NCI-H2196 (cell line): ENCODE measurements at regions not wholly inside any gene's neighbourhood (a gene's known extent, or its start where the extent isn't known, plus 50 kb on each side); places are given as distances from the start of the nearest gene placed in this dataset.
A peak's percentile ranks its signal among the peaks of the same experiment; 100 is the strongest.
"Not testable (repeated sequence)": the region's sequence is repeated elsewhere in the genome, so short reads cannot be mapped to it uniquely, and the experiment has no call there.

ENCODE experiments used
- DNase-seq: peaks from one replicate; lab custom pipeline; 2025; ENCODE audit not compliant: unreplicated experiment; lab: John Stamatoyannopoulos, UW

DNA sequence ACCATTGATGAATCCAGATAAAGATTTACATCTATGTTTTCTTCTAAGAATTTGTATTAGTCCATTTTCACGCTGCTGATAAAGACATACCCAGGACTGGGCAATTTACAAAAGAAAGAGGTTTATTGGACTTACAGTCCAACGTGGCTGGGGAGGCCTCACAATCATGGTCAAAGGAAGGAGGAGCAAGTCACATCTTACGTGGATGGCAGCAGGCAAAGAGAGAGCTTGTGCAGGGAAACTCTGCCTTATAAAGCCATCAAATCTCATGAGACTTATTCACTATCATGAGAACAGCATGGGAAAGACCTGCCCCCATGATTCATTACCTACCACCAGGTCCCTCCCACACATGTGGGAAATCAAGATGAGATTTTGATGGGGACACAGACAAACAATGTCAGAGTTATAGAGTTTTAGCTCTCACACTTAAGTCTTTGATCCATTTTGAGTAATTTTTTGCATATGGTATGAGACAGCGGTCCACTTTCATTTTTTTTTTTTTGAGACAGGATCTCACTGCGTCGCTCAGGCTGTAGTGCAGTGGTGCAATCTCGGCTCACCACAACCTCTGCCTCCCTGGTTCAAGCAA lies 53.5 kb upstream of the JADE2 start:
- DNase-seq, result not testable (repeated sequence)

DNA sequence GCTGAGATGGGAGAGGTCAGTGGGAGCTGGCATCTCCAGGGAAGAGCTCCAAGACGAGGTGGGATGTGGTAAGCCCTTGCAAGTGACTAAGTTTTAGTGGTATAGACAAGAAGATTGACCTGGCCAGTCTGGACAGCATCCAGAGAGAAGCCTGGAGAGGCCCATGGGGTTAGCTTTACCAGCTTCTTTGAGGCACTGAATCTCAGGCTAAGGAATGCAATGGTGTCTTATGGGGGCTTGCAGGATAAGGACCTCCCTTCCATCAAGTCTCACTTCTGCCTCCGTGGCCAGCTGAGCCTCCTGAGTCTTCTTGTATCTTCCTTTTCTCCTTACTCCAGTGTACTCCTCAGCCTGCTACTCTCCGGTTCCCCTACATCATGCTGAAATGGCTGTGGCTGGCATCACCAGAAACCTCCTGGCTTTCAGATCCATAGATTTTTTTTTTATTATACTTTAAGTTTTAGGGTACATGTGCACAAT lies 56.5 kb upstream of the JADE2 start:
- no peak for DNase-seq

- no peak for DNase-seq
These were observed 55.5 kb upstream of the CDKN2AIPNL start for GRCh38 chr5:134467231-134467630.

DNA sequence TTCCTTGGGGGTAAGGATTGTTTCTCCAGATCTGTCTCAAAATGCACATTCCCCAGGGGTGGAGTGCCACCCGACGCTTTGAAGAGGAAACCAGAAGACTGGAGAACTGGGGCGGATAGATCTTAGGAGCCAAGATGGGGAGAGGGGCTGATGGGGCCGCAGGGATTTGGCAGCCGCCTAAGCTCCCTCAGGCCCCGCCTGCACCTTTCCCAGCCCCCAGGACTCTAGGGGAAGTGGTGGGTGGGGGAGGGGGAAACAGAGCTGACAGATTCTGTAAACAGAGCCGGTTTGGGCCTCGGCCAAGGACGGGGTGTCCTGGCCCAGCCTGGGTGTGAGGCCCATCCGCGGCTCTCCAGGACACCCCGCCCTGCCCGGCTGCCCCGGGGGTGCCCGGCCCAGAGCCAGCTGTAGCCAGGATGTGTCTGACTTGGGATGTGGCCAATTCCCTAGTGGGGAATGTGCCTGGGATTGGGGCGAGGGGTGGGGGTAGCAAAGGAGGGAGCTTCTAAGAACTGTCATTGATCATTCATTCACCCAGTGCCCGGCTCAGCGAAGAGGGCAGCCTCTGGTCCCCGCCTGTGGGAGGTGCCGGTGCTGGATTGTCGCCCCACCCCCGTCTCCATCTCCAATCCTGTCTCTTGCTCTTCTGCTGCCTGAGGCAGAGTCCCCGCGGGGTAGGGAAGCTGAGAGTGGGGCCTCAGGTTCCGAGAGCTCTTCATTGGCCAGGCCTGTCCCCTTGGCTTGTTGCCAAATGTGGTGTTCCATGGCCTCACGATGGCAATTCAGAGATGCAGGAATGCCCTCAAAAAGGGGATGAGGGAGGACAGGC lies 54.8 kb upstream of the CDKN2AIPNL start:
- peak; percentile 94 for DNase-seq

GRCh38 chr5:134465816-134466240 lies 54.1 kb upstream of the CDKN2AIPNL start:
- peak; percentile 84 for DNase-seq

DNA sequence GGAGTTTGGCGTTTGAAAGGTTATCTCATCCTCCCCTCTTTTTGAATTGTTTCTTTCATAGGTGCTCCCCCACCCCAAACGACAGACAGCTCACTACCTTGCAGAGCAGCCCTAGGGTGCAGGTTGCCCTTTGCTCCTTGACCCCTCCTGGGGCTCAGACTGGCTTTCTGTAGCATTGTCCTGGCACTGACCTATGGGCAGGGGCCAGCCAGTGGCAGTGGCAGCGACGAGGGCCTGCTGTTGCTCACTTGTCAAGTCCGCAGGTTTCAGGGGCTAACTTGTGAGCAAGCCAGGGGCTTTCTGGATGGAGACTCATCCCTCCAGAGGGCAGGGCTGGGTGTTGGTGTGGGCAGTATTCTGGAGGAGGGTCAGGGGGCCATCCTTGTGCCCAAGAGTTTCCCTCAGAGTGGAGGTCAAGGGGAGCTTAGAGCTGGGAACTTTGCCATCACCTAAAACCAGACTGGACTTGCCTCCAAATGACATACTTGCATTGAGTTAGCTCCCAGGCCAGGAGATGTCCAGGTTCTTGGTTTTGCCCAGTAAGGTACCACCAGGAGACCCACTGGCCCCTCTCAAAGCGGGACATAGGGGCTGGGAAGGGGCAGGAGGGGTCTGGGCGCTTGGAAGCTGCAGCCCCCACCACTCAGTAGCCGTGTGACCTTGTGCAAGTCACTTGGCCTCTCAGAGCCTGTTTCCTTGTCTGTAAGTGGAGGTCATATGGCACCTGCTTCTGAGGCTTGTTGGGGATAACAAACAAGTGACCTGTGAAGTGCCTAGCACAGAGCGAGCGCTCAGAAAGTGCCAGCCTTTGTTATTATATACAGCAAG lies 53.5 kb upstream of the CDKN2AIPNL start:
- no peak for DNase-seq

GRCh38 chr5:134463991-134464760 lies 52.5 kb upstream of the CDKN2AIPNL start:
- DNase-seq, result no peak

DNA sequence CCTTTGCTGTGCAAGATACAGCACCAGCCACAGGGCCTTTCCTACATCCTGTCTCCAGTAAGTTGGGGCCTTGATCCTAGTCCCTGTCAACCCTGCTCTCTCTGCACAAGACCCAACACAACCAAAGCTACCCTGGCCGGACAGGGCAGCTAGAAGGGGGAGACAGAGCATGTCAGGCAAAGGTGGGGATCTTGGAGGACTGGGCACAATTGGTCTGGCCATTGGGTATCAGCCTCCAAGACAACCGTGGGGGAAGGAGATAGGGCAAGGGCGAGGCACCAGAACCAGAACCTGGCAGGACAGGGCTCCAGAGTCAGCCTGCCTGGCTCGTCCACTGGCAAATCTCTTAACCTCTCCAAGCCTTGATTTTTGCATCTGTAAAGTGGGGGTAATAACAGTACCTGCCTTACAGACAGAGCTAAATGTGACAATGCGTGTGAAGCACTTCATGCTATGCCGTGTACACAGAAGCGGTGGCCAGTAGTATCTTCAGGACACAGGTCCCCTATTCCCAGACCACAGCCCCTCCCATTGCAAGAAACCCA lies 51.6 kb upstream of the CDKN2AIPNL start:
- no peak for DNase-seq

- DNase-seq, result no peak
These were observed 51.1 kb upstream of the CDKN2AIPNL start for GRCh38 chr5:134462761-134463160.

GRCh38 chr5:134462047-134462575 lies 50.4 kb upstream of the CDKN2AIPNL start:
- DNase-seq, result no peak
